ENCODE measurements at regions not wholly inside any gene's neighbourhood (a gene's known extent, or its start where the extent isn't known, plus 50 kb on each side); places are given as distances from the start of the nearest gene placed in this dataset.

DNA sequence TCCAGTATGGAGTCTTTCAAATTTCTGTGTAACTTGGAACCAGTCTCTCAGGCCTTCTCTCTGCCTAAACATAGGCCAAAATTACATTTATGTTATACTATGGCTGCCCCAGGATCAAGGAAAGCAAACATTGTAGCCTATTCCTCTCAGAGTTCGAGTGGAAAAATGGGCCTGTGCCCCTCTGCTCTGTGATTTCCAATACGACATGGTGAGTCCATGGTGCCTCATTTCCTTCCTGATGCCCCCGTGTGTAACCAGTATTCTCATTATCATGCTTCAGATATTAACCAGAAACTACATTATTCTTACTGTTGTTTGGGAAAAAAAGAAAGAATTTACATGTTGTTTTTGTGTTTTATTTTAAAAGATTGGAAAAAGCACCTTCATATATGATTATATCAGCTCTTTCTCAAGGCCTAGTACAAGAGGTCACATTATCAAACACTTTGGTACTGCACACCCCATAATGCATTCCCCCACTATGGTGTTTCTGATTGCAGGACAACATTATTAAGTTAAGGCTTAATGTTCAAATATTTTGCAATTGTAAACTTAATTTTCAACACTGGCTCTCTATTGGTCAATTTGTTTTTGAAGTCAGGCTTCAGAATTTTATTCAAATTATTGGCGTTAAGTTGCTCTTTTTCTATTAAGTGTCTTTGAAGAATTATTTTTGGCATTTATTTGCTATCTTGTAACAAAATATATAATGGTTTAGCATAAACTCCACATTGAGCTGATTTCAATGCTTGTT, 151.8 kb upstream of the SLC27A6 start:
- Histone ChIP-seq H3K9me3 (peaks cover 0 to under 1% (median 0%) of the 10 kb centered on the region in 4 donors), H3K36me3 (no peaks in the 10 kb centered on the region), H3K27ac (no peak overlapping the region), H3K4me3 (no peak overlapping the region), H3K4me1 (no peaks in the 10 kb centered on the region), H3K27me3 (no peaks in the 10 kb centered on the region)
- intact Hi-C loops (cut with DNase I), result no loop called here
- no peak for DNase-seq
- 71 to 86% methylated on average over 4 of the region's 4 CpGs for WGBS, 2 donors
- TF ChIP-seq POLR2AphosphoS5 (IDR thresholded peaks at IDR 0.05) (no peak), POLR2A (IDR thresholded peaks at IDR 0.05) (no peak), EP300 (IDR thresholded peaks at IDR 0.05) (no peak)
- TF ChIP-seq, protein P1, sequence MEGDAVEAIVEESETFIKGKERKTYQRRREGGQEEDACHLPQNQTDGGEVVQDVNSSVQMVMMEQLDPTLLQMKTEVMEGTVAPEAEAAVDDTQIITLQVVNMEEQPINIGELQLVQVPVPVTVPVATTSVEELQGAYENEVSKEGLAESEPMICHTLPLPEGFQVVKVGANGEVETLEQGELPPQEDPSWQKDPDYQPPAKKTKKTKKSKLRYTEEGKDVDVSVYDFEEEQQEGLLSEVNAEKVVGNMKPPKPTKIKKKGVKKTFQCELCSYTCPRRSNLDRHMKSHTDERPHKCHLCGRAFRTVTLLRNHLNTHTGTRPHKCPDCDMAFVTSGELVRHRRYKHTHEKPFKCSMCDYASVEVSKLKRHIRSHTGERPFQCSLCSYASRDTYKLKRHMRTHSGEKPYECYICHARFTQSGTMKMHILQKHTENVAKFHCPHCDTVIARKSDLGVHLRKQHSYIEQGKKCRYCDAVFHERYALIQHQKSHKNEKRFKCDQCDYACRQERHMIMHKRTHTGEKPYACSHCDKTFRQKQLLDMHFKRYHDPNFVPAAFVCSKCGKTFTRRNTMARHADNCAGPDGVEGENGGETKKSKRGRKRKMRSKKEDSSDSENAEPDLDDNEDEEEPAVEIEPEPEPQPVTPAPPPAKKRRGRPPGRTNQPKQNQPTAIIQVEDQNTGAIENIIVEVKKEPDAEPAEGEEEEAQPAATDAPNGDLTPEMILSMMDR (IDR thresholded peaks at IDR 0.05), result no peak

DNA sequence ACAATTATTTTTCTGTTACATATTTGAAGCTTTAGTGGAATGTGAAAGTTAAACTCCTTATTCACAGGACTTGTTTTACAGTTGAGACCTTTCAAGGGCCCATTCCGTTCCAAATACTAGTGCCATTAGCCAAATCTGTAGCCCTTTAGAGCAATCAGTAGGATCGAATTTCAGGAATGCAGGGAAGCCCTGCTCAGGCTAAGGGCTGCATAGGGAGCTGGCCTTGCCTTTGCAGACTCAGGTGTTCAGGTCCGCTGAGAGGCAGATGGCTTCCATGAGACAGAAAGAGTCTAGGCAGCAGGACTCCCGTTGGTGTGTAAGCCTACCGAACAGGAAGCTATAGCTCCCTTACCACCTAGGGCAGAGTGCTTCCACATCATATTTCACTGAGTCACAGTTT, 150.1 kb upstream of the SLC27A6 start:
- Histone ChIP-seq H3K4me3 (no peak overlapping the region), H3K27me3 (no peaks in the 10 kb centered on the region), H3K36me3 (no peaks in the 10 kb centered on the region), H3K27ac (no peak overlapping the region), H3K9me3 (no peaks in the 10 kb centered on the region), H3K4me1 (no peaks in the 10 kb centered on the region)
- intact Hi-C loops (cut with DNase I), result no loop called here
- 63 to 73% methylated on average over 5 of the region's 5 CpGs for WGBS, 2 donors
- no peak for DNase-seq
- TF ChIP-seq POLR2A (IDR thresholded peaks at IDR 0.05), result no peak
- TF ChIP-seq, protein P1 (IDR thresholded peaks at IDR 0.05), result no peak

DNA sequence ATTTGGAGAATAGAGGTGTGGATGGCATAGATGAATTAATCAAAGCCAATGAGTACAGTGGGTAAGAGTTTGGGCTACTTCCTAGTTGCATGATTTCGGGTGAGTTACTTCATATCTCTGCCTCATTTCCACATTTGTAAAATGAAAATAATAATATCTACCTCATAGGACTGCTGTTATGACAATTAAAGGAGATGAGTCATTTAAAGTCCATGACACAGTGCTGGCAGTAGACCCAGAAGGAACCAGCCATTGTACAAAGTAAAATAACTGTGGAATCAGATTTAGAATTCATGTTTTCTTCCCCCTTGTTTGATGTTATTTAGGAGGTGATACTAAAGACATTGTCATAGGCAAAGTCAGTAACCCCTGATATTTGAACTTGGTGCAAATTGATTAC, 139.5 kb upstream of the SLC27A6 start:
- 72 to 83% methylated on average over 1 of the region's 1 CpG for WGBS, 2 donors
- Histone ChIP-seq H3K27ac (no peak overlapping the region), H3K4me3 (no peak overlapping the region), H3K4me1 (no peaks in the 10 kb centered on the region), H3K36me3 (no peaks in the 10 kb centered on the region), H3K27me3 (no peaks in the 10 kb centered on the region), H3K9me3 (no peaks in the 10 kb centered on the region)
- intact Hi-C loops (cut with DNase I), result no loop called here
- DNase-seq, result no peak
- TF ChIP-seq EP300 (IDR thresholded peaks at IDR 0.05), result no peak
- TF ChIP-seq, protein P1 (IDR thresholded peaks at IDR 0.05), result no peak
- TF ChIP-seq POLR2AphosphoS5 (IDR thresholded peaks at IDR 0.05), result no peak
- TF ChIP-seq POLR2A (IDR thresholded peaks at IDR 0.05), result no peak

DNA sequence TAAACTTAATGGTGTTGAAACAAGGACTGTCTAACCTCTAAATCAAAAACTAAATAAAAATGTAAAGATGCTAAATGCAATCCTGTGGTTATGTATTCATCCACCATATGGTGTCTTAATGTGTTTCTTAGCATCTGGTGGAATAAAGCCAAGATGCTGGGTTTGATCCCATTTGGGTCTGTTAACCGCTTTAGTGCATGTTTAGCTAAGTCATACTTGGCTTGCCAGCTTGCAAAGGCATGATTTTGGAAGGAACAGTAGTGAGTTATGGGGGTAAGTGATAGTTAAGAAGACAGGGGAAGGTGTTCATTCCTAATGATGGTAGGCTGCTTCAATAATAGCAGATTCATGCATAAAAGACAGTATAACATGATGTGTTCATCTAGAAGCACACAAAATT, 139.0 kb upstream of the SLC27A6 start:
- no peaks in the 10 kb centered on the region for H3K27me3 ChIP-seq
- WGBS, 2 donors, result 83 to 84% methylated on average over 1 of the region's 1 CpG
- H3K4me1 ChIP-seq, result no peaks in the 10 kb centered on the region
- no peaks in the 10 kb centered on the region for H3K36me3 ChIP-seq
- H3K9me3 ChIP-seq, result no peaks in the 10 kb centered on the region
- H3K27ac ChIP-seq, result no peak overlapping the region
- DNase-seq, result no peak
- intact Hi-C loops (cut with DNase I), result no loop called here
- TF ChIP-seq POLR2AphosphoS5 (IDR thresholded peaks at IDR 0.05) (no peak), EP300 (IDR thresholded peaks at IDR 0.05) (no peak), POLR2A (IDR thresholded peaks at IDR 0.05) (no peak)
- TF ChIP-seq, protein P1 (IDR thresholded peaks at IDR 0.05), result no peak
- no peak overlapping the region for H3K4me3 ChIP-seq

DNA sequence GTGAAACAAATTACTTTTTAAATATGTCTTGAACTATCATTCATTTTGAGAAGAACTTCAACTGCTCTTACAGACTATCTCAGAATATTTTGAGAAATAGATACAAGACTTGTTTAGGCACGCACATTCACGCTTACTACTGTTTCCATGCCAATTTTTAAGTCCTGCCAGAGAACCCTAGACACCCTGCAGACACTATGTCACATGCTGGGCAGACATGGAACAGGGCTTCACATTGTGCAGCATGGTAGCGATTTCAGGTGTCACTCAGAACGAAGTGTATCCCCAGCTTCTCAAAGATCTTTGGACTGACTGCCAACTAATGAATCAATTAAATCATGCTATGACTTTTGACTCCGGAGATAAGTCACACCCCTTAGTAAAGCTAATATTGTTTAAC, 128.7 kb upstream of the SLC27A6 start:
- TF ChIP-seq POLR2AphosphoS5 (IDR thresholded peaks at IDR 0.05) (no peak), POLR2A (IDR thresholded peaks at IDR 0.05) (no peak), EP300 (IDR thresholded peaks at IDR 0.05) (no peak)
- TF ChIP-seq, protein P1 (IDR thresholded peaks at IDR 0.05), result no peak
- intact Hi-C loops (cut with DNase I), result no loop called here
- Histone ChIP-seq H3K27ac (no peak overlapping the region), H3K27me3 (no peaks in the 10 kb centered on the region), H3K36me3 (no peaks in the 10 kb centered on the region), H3K4me3 (no peak overlapping the region), H3K4me1 (no peaks in the 10 kb centered on the region), H3K9me3 (no peaks in the 10 kb centered on the region)
- WGBS, 2 donors, result 78 to 88% methylated on average over 5 of the region's 5 CpGs
- no peak for DNase-seq
